Thoracic aorta (tissue), 2 donors: ENCODE measurements at regions not wholly inside any gene's neighbourhood (a gene's known extent, or its start where the extent isn't known, plus 50 kb on each side); places are given as distances from the start of the nearest gene placed in this dataset.

Experiments
- ATAC-seq: fragments of 150-250 bp; one replicate; pipeline ENCODE4 v1.8.0; 2017; ENCODE audit warnings: low read depth; ENCODE audit not compliant: insufficient number of reproducible peaks, low FRiP score
- DNase-seq: peaks from one replicate; pipeline ENCODE4 v3.0.0-alpha.2; 2020; ENCODE audit warnings: low spot score
- H3K27ac ChIP-seq, 2 donors: fragments of 200-600 bp; sonication (generic); 1 replicate in 1 of 2; 2 replicates in 1 of 2; pipeline ENCODE4 v1.5.1; 2016; ENCODE audit warnings: mild to moderate bottlenecking in 2 of 2, moderate library complexity in 2 of 2
- H3K27me3 ChIP-seq: fragments of 200-600 bp; sonication (generic); replicated peaks from 2 replicates; pipeline ENCODE4 v1.6.0; 2016; ENCODE audit warnings: mild to moderate bottlenecking; ENCODE audit not compliant: insufficient read depth
- H3K36me3 ChIP-seq: fragments of 200-600 bp; sonication (generic); one replicate; pipeline ENCODE4 v1.5.1; 2016
- H3K4me1 ChIP-seq, 2 donors: fragments of 200-600 bp; sonication (generic); 1 replicate in 1 of 2; 2 replicates in 1 of 2; pipeline versions ENCODE4 v1.5.1 to v1.6.0; 2016; ENCODE audit warnings: low read depth in 2 of 2, mild to moderate bottlenecking in 1 of 2; ENCODE audit not compliant: control insufficient read depth in 1 of 2
- H3K4me3 ChIP-seq: fragments of 200-600 bp; sonication (generic); 2 replicates; pipeline ENCODE4 v1.5.1; 2016; ENCODE audit warnings: mild to moderate bottlenecking
- H3K9me3 ChIP-seq: fragments of 200-600 bp; sonication (generic); 2 replicates; pipeline ENCODE4 v1.5.1; 2016
- TF ChIP-seq, protein P1 (sequence below): fragments of 200-600 bp; sonication (generic); IDR thresholded peaks from one replicate; pipeline ENCODE4 v1.5.1; 2019; ENCODE audit warnings: antibody characterized with exemption

DNA sequence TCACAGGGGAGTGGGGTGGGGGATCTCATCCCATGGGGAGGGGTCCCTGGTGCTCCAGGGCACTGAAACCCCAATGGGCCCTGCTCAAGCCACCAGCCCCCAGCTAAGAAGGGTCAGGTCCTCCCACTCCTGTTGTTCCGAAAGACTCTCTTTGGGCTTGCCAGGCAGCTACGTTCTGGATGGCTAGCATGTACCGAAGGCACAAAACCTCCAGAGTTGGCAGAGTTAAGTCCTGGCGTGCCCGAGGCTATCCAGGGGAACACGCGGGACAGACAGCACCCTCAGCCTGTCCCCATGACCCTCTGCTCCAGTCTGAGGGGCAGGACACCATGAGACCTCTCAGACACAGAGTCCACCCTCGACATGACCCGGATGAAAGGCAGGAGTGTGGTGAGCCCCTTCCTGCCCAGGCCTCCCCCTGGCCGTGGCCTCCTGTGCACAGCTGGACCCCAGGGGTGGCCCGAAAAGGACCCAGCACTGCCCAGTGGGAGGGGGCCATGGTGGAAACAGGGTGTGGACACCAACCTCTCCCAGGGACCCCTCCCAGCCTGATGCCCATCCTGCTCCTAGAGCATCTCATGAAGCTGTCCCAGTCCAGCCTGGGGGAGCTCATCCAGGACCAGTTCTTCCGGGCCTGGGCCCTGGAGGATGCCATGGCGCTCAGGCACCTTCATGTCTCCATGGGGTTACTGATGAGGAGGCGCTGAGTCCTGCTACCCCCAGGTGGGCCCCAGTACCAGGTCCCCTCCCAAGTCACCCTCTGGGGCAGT, 53.0 kb upstream of the TPM4 start:
- H3K36me3 ChIP-seq = no peaks in the 10 kb centered on the region
- no peak for ATAC-seq
- H3K9me3 ChIP-seq = no peaks in the 10 kb centered on the region
- no peak overlapping the region for H3K4me3 ChIP-seq
- TF ChIP-seq, protein P1, sequence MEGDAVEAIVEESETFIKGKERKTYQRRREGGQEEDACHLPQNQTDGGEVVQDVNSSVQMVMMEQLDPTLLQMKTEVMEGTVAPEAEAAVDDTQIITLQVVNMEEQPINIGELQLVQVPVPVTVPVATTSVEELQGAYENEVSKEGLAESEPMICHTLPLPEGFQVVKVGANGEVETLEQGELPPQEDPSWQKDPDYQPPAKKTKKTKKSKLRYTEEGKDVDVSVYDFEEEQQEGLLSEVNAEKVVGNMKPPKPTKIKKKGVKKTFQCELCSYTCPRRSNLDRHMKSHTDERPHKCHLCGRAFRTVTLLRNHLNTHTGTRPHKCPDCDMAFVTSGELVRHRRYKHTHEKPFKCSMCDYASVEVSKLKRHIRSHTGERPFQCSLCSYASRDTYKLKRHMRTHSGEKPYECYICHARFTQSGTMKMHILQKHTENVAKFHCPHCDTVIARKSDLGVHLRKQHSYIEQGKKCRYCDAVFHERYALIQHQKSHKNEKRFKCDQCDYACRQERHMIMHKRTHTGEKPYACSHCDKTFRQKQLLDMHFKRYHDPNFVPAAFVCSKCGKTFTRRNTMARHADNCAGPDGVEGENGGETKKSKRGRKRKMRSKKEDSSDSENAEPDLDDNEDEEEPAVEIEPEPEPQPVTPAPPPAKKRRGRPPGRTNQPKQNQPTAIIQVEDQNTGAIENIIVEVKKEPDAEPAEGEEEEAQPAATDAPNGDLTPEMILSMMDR = no peak
- H3K4me1 ChIP-seq = no peaks in the 10 kb centered on the region
- H3K27me3 ChIP-seq = no peaks in the 10 kb centered on the region
- no peak for DNase-seq
- H3K27ac ChIP-seq = no peak overlapping the region

DNA sequence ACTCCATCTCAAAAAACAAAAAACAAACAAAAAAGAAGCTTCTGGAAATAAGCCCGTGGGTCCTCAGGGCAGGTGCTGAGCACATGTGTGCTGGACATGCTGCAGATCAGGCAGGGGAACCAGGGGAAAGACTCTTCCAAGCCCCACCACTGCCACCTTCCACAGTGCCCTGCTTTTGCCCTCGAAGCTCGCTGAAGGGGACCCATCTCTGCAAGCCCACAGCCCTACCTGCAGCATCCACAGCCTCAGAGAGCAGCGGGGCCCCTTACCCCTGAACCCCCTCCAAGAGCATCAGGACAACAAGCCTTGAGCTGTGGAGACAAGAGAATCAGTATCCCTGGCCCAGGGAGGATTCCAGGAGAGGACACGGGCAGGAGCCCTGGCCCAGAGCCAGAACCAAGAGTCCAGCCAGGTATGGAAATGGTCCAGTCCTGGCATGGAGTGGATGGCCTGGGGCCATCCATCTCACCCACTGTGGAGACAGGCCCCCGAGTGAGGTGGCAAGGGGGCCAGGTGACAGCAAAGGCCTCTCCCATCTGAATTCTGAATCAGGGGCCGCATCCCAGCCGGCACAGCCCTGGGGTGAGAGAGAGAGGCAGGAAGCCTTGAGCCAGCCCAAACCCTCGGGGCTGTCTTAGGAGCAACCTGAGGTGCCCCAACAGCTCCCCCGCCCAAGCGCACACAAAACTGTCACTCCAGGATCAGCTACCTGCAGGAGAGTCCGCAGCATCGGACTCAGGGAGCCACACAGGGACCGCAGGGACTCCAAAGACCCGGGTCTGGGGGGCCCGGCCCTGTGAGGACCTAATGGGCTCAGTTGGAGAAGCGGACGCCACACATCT, 51.8 kb upstream of the TPM4 start:
- H3K4me3 ChIP-seq = no peak overlapping the region

GRCh38 chr19:16025108-16026101, 50.9 kb upstream of the TPM4 start:
- no peaks in the 10 kb centered on the region for H3K9me3 ChIP-seq
- DNase-seq (no peak), ATAC-seq (no peak)

More for the DNA sequence above, 51.8 kb upstream of the TPM4 start:
- ATAC-seq (no peak), DNase-seq (no peak)
- Histone ChIP-seq H3K27ac (no peak overlapping the region), H3K36me3 (no peaks in the 10 kb centered on the region), H3K4me1 (no peaks in the 10 kb centered on the region), H3K9me3 (no peaks in the 10 kb centered on the region), H3K27me3 (no peaks in the 10 kb centered on the region)
- TF ChIP-seq, protein P1 = no peak

GRCh38 chr19:16026131-16026530, 50.2 kb upstream of the TPM4 start:
- no peak overlapping the region for H3K4me3 ChIP-seq
- no peaks in the 10 kb centered on the region for H3K4me1 ChIP-seq
- ATAC-seq (no peak), DNase-seq (no peak)
- no peaks in the 10 kb centered on the region for H3K36me3 ChIP-seq
- H3K27me3 ChIP-seq = no peaks in the 10 kb centered on the region
- H3K27ac ChIP-seq = no peak overlapping the region
- TF ChIP-seq, protein P1 = no peak
- H3K9me3 ChIP-seq = no peaks in the 10 kb centered on the region

More at GRCh38 chr19:16025108-16026101, 50.9 kb upstream of the TPM4 start:
- no peaks in the 10 kb centered on the region for H3K36me3 ChIP-seq
- no peak overlapping the region for H3K4me3 ChIP-seq
- no peaks in the 10 kb centered on the region for H3K27me3 ChIP-seq
- TF ChIP-seq, protein P1 = peak; percentile 53
- no peak overlapping the region for H3K27ac ChIP-seq
- H3K4me1 ChIP-seq = no peaks in the 10 kb centered on the region
